Fibroblast of upper back skin (primary cell): ENCODE measurements at regions not wholly inside any gene's neighbourhood (a gene's known extent, or its start where the extent isn't known, plus 50 kb on each side); places are given as distances from the start of the nearest gene placed in this dataset.

Experiments
- DNase-seq: peaks from one replicate; pipeline ENCODE4 v3.0.0-alpha.2; 2013

DNA sequence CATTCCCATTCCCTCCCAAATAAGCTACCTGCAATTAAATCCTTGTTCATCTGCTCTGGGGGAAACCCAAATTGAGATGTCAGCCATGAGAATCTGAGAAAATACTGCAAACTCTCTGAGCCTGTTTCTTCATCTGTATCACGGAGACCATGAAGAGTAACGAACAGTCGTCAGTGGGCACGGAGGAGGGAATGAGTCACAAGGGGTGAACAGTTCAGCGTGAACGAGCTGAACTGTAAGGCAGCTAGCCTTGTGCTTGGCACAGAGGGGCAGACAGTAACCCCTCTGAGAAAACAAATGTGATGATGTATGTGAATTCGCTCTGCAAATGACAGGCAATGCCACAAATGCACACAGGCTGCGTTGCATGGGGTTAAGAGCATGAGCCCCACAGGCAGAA lies 288.7 kb downstream of the FOXO1 start:
- DNase-seq = no peak

DNA sequence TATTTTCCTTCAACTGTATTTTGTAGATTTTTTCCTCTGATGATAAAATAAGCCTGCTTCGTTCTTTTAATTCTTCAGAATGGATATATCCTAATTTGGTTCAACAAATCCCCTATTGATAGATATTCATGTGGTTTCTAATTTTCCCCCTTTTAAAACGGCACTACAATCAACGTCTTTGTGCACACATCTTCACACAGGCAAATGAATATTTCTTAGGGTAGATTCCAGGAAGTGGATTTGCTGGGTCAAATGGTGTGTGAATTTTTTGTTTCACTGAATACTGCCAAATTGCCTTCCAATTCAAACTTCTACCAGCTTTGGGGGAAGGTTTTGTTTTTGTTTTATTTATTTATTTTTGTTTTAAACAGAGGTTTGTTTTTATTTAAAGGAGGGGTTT lies 287.2 kb downstream of the FOXO1 start:
- no peak for DNase-seq

DNA sequence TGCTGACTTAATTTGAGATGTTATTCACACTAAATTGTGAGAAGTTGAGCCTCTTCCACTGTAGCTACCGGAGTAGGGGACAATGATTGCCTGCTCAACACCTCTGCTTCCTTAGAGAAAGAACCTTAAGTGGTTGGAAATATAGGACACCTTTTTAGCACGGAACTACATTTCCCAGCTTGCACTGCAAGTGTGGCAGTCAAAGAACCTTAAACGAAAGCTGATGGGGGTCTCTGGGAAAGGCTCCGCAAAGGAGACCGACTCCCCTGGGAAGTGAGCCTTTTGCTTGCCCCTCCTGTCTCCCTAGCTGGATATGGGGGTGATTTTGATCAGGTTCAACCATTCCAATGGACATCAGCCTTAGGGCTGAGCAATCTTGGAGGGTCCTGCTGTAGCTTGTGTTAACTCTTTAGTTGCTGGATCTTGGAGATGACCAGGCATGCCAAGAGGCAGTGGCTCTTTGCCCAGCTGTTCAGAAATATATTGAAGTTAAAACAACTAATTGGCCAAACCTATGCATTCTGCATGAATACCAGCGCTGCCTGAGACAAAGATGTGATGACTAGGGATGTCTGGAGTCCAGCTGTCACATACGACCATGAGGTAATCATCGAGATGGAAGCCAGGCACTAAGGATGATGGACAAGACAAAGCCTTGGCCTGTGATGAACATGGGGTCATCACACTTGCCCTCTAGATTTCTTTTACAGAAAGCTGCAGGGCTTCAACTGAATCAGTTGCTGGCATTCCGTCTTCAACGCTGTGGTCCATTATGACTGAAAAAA lies 286.5 kb downstream of the FOXO1 start:
- no peak for DNase-seq

DNA sequence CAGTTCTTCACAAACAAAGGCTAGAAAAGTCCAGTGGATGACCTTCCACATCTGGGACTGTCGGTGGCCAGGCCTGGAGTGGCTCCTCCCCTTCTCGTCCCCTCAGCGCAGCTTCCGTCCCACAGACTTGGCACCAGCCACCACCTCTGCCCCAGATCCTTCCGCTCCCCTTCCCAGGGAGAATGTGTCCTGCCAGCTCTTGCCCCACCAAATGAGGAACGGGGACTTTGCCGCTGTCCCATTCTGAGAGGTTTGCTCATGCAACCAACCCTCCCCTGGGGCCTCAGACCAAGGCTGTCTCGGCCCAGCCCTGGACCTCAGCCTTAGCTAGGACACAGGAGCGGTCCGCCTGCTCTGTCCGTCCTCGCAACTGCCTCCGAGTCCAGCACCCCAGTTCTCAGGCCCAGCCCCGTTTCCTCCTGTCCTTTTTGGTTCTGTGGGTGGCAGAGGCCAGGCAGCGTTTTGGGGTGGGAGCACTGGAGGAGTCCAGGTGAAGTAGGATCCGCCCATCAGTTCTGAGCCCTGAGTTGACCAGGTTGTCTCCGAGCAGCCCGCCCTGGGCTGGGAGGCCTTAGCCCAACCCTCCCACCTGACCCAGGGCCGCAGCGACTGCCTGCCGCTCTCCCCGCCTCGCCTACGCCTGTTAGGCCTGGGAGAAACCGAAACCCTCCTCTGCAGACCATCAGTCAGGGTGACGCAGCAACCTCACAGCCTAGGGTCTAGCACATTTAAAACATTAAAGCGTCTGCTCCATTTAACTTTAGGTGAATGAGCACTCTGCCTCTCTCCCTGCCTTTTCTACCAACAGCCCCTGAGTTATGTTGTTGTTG lies 284.3 kb downstream of the FOXO1 start:
- no peak for DNase-seq

DNA sequence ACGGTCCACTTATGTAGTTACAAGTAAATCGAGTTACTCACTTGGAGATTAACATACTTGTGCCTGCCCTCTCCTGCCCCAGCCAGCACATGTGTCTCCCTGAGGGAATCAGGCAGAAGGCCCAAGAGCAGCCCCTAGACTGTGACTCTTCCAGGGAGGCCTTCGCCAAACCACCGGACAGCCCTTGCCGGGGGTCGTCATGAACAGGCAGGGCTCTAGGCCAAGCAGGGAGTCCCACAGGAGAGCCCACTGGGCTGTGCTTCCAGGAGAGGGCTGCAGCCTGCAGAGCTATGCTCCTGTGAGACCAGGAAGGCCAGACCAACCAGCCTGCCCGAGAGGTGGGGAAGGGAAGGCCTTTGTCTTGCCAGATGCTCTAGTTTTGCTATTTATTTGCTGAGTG lies 283.3 kb downstream of the FOXO1 start:
- no peak for DNase-seq

DNA sequence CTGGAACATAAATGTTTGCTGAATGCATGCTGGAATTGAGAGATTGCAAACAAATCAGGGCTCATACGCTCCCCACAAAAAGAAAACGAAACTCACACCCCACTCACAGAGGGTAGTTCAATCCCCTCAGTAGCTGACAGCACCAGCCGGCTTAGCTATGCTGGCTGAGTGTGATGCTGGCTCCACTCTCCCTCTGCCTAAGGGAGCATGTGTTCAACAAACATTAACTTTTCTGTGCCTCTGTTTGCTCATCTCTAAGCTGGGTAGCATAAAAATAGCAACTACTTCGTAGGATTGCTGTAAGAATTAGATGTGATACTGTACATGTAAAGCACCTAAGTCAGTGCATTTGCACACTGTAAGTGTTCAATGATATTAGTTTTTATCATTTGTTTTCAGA lies 282.6 kb downstream of the FOXO1 start:
- DNase-seq = no peak

DNA sequence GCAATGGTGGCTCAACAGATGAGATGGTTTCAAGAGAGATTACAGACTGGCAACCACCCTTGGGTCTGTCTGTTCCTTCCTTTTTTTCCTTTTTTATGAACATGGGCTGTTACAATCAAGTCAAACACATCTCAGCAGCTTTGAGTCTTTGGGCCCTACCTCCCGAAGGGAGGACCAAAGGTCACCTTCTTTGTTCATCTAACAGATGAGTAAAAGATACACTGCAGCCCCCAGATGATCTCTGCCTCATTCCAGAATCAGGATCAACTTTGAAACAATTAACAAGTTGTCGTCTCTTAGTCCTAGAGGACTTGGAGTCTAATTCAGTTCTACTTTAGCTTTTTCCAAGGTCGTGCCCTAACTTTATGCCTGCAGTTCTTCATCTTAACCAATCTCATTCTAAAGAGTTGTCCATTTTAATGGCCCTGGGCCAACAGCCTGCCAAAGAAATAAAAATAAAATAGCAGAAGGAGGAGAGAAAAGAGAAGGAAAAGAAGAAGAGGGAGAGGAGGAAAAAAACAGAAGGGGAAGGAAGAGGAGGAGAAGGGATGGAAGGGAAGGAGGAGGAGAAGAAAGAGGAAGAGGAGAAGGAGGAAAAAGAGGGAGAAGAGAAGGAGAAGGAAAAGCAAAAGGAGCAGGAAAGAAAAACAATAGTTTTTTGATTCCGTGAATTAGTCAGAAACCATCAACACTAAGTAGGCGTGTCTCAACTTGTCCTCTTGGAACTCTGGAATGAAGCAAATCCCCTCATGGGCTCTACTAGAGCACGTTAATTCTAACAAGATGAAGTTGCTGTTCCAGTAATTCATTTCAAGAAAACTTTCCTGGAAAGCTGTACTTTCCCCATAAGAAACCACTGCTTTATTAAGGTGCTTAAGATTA lies 281.2 kb downstream of the FOXO1 start:
- DNase-seq = no peak

DNA sequence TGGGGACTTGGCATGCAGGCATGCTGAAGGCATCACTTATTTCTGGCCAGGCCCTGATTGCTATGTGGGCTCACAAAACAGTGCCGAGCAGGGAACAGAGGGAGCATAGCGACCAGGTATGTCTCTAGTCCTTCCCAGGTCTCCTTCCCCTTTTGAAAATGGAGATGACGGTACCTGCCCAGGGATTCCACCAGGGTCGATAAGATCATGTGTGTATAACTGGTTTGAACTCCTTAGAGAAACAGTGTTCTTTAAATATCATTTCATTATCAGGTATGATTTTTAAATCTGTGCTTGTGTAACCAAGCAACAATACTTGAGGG lies 280.6 kb downstream of the FOXO1 start:
- no peak for DNase-seq

DNA sequence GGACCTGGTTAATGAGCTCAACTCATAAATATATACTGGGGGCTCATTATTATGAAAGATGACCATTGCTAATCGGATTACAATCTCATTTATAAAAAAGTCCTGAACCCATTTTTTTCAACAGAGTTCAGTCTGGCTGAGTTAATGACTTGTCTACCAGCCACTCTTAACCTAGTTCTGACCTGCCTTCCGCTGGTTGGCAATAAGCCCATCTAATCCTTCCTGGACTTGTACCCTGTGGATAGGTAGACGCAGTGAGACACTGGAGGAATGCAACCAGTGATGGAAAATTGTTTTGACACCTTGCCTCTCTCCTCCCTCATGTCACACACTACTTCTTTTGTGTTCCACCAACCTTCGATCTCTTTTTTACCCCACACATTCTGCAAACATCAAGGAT lies 279.9 kb downstream of the FOXO1 start:
- DNase-seq = no peak

DNA sequence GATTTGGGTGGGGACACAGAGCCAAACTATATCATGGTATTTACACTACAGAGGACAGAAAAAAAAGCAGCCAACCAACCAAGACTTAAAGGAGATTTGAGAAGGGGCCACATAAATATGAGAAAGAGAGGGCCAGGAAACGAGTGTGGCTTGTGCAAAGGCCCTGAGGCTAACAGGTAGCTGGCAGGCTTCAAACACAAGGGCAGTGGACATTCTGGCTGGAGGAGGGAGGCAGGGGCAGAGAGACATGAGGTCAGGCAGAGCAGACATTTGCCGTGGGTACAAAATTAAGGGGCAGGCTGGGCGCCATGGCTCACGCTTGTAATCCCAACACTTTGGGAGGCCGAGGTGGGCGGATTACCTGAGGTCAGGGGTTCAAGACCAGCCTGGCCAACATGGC lies 278.7 kb downstream of the FOXO1 start:
- no peak for DNase-seq

DNA sequence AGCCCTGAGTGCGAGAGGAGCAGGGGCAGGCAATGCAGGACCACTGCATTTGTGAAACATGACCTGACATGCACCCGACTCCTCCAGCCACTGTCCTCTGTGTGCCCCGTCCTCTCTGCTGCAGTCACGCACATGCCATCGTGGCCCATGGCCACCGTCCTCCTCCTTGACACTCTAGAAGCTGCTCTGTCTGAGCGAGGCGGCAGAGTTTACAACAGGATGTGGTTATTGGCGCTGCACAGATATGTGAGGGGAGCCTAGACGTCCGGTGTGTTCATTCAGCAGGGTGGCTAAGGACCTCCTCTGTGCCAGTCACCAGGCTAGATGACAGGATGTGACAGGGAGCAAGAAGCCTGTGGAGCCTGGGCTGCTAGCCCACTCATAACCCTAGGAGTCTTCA lies 277.8 kb downstream of the FOXO1 start:
- no peak for DNase-seq

DNA sequence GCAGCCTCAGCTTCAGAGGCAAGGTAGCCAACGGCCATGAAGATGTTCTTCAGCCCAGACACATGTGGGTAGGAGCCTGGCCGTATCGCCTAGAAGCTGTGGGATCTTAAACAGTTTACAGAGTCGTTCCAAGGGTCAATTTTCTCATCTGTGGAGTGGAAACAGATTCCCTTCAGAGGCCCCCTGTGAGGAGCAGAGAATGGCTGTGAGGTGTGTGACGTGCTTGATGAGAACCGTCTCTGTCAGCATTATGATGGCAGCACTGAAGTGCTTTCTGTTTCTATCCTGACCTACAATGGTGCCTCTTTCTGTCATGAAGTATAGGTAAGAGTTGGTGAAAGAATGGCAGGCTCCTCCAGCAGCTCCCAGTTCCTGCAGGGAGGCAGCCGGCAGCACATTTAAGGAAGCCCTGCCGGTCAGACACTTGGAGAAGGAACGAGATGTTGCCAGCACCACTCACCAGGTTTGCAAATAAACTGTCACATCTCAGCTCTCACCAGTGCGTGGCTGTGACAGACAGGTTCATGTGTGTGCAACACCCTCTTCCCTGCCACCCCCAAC lies 277.3 kb downstream of the FOXO1 start:
- no peak for DNase-seq

DNA sequence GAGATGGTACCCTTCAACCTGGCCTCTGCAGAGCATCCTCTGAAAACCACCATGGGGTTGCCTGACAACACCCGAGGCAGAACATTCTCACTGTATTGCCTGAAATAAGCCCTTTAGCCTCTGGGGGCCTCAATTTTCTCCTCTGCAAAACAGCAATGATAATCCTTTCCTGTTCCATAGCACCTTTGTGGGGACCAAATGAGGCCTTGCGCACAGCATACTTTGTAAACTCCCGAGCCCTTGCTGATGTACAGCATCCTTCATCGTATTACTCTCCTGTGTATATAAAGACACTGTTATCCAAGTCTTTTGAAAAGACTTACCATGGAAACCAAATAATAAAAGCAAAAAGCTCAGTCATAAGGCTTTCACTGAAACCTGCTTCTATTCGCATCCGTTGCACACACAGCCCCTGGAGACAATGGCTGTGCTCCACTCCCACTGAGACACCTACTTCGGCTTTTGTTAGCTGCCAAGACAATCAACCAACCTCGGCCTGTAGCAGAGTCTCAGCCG lies 276.0 kb downstream of the FOXO1 start:
- DNase-seq = no peak

DNA sequence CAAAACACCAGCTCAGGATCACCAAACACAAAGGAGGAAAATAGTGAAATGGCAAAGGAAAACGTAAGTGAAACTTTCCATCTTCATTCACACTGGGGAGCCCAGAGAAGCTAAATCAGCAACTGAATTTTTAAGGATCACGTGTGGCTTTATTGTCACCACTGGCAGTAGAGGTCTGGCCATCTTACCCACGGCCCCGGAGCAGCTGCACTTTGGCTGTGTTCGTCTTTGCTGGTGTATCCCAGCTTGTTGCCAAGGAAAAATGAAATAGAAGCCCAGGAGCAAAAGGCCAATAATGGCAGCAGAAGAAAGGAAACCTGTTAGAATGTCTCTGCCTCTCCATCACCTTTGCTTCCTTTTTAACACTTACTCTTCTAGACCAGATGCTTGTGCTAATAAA lies 274.7 kb downstream of the FOXO1 start:
- no peak for DNase-seq

DNA sequence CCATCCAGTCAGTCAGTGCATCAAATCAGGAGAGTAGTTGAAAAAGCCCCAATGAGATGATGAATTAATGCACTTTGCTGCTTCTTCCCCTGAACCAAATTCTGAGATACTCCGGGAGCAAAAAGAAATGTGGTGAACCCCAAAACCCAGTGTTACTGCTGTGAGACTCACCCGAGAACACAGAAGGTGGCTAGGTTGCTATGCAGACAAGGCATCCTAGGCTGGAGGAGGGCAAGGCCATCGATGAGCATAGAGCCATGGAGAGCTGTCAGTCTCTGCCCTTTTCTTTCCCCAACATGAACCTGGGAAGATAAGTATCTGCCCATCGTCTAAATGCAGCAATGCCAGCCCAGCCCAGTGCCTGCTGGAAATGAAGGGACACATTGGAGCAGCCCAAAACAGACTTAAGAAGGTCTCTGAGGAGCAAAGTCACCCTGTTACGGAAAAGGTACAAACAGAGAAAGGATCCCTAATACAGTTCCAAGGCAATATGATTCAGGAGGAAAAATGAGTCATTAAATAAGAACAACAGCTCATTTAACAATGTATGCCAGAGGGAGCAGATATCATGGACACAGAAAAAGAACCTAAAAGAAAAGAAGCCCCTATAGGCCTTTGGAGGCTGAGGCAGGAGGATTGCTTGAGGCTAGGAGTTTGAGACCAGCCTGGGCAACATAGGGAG lies 272.0 kb downstream of the FOXO1 start:
- no peak for DNase-seq

DNA sequence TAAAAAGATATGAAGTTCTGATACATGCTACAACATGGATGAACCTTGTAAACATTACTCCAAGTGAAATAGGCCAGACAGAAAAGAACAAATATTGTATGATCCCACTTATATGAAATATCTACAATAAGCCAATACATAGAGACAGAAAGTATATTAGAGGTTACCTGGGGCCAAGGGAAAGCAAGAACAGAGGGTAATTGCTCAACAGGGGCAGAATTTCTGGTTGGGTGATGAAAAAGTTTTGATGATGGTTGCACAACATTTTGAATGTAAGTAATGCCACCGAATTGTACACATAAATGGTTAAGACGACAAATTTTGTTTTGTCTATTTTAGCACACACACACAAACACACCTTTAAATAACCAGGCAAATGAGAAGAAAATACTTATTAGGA lies 268.4 kb downstream of the FOXO1 start:
- DNase-seq = no peak

DNA sequence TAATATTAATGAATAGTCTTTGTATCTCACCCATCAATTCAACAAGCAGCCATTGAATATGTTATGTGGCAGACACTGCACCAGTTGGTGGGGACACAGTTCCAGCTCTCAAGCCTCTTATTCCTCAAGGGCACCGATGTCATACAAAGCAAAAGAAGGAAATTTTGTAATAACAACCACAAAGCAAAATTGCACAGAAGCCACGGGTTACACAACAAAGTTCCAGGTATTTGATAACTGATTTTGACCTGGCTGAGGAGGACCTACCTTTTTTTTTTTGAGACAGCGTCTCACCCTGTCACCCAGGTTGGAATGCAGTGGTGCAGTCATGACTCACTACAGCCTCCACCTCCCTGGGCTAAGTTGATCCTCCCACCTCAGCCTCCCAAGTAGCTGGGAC lies 266.7 kb downstream of the FOXO1 start:
- no peak for DNase-seq

DNA sequence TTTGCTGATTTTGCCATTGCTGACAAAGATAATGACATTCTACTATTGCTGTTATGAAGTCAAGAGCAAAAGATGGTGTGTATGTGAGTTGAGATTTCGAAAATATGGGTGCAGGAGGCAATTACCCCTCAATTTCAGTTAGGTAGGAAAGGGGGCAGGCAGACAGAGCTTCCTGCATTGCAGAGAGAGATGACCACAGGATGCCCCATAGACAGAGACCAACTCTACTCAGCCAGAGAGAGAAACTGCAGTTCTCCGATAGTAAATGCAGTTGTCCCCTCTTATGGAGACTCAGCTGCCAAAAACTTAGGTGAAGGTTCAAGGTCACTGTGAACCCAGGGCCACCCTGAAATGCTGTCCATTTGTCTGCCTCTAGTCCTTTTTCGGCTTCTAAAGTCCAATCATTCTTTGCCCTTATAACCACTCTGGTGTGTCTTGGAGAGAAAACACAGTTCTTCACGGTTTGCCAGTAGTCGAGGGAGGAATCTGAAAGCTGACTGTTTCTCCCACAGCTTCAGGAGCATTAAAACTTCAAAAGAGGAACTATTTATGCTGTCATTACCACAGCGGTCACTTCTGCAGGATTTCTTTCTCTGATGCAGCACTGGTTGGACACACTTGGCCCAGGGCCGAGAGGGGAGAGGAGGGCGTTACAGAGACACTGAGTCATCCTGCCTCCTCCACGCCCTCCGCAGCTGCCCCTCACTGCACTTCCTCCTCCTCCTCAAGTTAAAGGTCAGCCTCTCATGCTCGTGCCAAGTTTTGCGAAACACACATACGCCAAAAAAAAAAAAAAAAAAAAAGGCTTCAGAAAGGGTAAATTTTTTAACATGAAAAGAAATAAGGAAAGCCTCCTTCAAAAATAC lies 264.3 kb downstream of the FOXO1 start:
- DNase-seq = peak; percentile 95

DNA sequence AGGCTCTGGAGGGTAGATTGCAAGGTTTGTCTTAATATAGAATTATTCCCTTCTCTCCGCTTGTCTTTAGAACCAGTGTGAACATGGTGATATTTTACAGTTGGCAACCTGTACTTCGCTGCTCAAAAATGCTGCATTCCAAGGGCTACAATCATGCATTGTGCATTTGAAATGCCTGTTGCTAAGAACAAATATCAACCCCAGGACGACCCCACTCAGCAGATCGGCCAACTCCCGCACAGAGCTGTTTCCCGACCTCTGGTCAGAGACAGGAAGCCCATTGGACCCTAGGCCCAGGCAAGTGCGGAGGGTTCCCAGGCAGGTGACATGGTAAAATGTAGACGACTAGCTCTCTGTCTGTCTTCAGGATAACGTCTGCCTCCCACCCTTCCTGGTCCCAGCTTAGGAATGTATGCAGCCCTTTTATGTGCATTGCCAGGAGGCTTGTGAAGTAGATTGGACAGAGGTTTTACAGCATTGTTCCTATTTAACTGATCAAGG lies 263.5 kb downstream of the FOXO1 start:
- DNase-seq = peak; percentile 70

DNA sequence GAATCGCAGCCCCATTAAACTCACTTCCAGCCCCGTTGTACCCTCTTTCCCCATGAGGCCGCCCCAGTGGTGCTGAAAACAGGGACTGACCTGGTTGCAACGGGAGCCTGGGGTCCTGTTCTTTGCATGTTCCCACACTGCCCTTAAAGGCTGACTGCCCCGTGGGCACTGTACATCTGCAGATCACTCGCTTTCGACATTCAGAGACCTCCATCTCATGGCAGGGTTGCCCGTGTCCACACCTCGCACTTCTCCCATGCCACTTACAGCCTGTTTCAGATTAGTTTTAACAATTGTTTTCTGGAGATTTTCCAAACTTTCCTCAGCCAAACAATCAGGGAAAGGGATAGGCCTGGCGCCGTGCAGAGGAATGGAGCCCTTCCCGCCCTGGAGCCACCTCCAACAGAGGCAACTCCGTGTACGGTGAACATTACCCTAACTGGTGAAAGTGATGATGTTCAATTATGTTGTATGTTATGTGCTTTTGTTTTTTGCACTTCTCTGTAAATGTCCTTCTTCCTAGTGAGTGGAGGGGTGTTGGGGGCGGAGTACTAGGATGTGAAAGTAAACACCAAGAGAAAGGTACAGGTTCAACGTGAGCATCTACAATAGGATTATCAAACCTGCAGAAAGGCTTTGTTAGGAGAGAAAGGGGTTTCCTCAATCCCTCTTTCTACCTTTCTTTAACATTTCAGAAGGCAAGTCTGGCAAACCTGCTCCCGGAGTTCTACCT lies 262.8 kb downstream of the FOXO1 start:
- DNase-seq = no peak
